GM21576 (cell line): ENCODE measurements at regions not wholly inside any gene's neighbourhood (a gene's known extent, or its start where the extent isn't known, plus 50 kb on each side); places are given as distances from the start of the nearest gene placed in this dataset.

Source experiments
- ATAC-seq: cut with Tn5 transposase; IDR thresholded peaks from one replicate; pipeline ENCODE4 v1.9.1; 2021; ENCODE audit warnings: mild to moderate bottlenecking, moderate library complexity; ENCODE audit not compliant: unreplicated experiment

GRCh38 chr16:63230421-63231040 is 1194.3 kb upstream of the CDH8 start:
- ATAC-seq = no peak

GRCh38 chr16:63228259-63228658 is 1192.0 kb upstream of the CDH8 start:
- ATAC-seq = no peak

GRCh38 chr16:63223851-63224250 is 1187.6 kb upstream of the CDH8 start:
- ATAC-seq = no peak

GRCh38 chr16:63216696-63217423 is 1180.6 kb upstream of the CDH8 start:
- no peak for ATAC-seq

GRCh38 chr16:63201851-63202250 is 1165.6 kb upstream of the CDH8 start:
- ATAC-seq = no peak

GRCh38 chr16:63200940-63201339 is 1164.7 kb upstream of the CDH8 start:
- ATAC-seq = no peak

- ATAC-seq = no peak
Measured at GRCh38 chr16:63195336-63195735, 1159.1 kb upstream of the CDH8 start.

- ATAC-seq = no peak
Measured at GRCh38 chr16:63192980-63193379, 1156.7 kb upstream of the CDH8 start.

- ATAC-seq = no peak
Measured at GRCh38 chr16:63188086-63188771, 1152.0 kb upstream of the CDH8 start.

- no peak for ATAC-seq
Measured at GRCh38 chr16:63187638-63188037, 1151.4 kb upstream of the CDH8 start.

GRCh38 chr16:63185235-63185780 is 1149.1 kb upstream of the CDH8 start:
- ATAC-seq = no peak

- no peak for ATAC-seq
Measured at GRCh38 chr16:63183743-63184142, 1147.5 kb upstream of the CDH8 start.

GRCh38 chr16:63175313-63175712 is 1139.1 kb upstream of the CDH8 start:
- ATAC-seq = no peak

- ATAC-seq = no peak
Measured at GRCh38 chr16:63174801-63175200, 1138.6 kb upstream of the CDH8 start.

- no peak for ATAC-seq
Measured at GRCh38 chr16:63171545-63171944, 1135.3 kb upstream of the CDH8 start.

GRCh38 chr16:63169100-63169499 is 1132.9 kb upstream of the CDH8 start:
- no peak for ATAC-seq

- ATAC-seq = no peak
Measured at GRCh38 chr16:63157818-63158217, 1121.6 kb upstream of the CDH8 start.

GRCh38 chr16:63146251-63146650 is 1110.0 kb upstream of the CDH8 start:
- no peak for ATAC-seq

GRCh38 chr16:63145411-63145810 is 1109.2 kb upstream of the CDH8 start:
- ATAC-seq = no peak

GRCh38 chr16:63135069-63135468 is 1098.8 kb upstream of the CDH8 start:
- no peak for ATAC-seq

- no peak for ATAC-seq
Measured at GRCh38 chr16:63131503-63131902, 1095.3 kb upstream of the CDH8 start.

- no peak for ATAC-seq
Measured at GRCh38 chr16:63130942-63131341, 1094.7 kb upstream of the CDH8 start.
